ENCODE measurements at regions not wholly inside any gene's neighbourhood (a gene's known extent, or its start where the extent isn't known, plus 50 kb on each side); places are given as distances from the start of the nearest gene placed in this dataset.

- H4K20me1 ChIP-seq (replicated peaks; ENCODE audit: control insufficient read depth, extremely low read depth, insufficient read depth, low read length), result no peaks in the 10 kb centered on the region
- dilution Hi-C loops (cut with MboI; ENCODE audit: extremely low pct_ligation_motif_present, low sequenced_read_pairs) (no loop called here), intact Hi-C loops (cut with micrococcal nuclease) (no loop called here)
- DNase-seq (ENCODE audit: low read depth, low spot score) (no peak), FAIRE-seq (no peak)
- H3K79me2 ChIP-seq (ENCODE audit: control insufficient read depth, insufficient read depth, low read length), result no peaks in the 10 kb centered on the region
- no peaks in the 10 kb centered on the region for H3K27me3 ChIP-seq (ENCODE audit: control insufficient read depth in 2 of 2, insufficient read depth in 2 of 2, low read length in 2 of 2)
- H3K4me2 ChIP-seq (ENCODE audit: insufficient read depth, low read length), result no peak overlapping the region
- no peak overlapping the region for H3K4me3 ChIP-seq (replicated peaks in 1 of 3; ENCODE audit: insufficient read depth in 1 of 3, low read depth in 1 of 3, low read length in 3 of 3)
- no peaks in the 10 kb centered on the region for H3K36me3 ChIP-seq (ENCODE audit: control insufficient read depth in 2 of 2, extremely low read depth in 1 of 2, insufficient read depth in 2 of 2, low read length in 2 of 2)
- CTCF ChIA-PET, result no interaction called here
- no TSS peak for BruUV-seq (replicated peaks)
- no peaks in the 10 kb centered on the region for H3K9me3 ChIP-seq (replicated peaks; ENCODE audit: control insufficient read depth, insufficient read depth, low read length)
- TF ChIP-seq EZH2 (IDR thresholded peaks at IDR 0.05; ENCODE audit: borderline replicate concordance, low read depth, low read length, severe bottlenecking) (no peak), FOS (IDR thresholded peaks at IDR 0.05; ENCODE audit: borderline replicate concordance, insufficient read depth, low read length) (no peak), GATA2 (IDR thresholded peaks at IDR 0.05; ENCODE audit: insufficient read depth, insufficient read length, low read depth, low read length) (no peak), CTCF (IDR thresholded peaks at IDR 0.05; ENCODE audit: extremely low read depth in 1 of 2, insufficient read depth in 1 of 2, low read depth in 1 of 2, low read length in 2 of 2) (no peak), JUN (IDR thresholded peaks at IDR 0.05; ENCODE audit: borderline replicate concordance, insufficient read depth, insufficient read length, low read depth) (no peak), MYC (IDR thresholded peaks at IDR 0.05; ENCODE audit: low read depth, low read length) (no peak), POLR2A (IDR thresholded peaks at IDR 0.05; ENCODE audit: low read depth, low read length) (no peak), MAX (IDR thresholded peaks at IDR 0.05; ENCODE audit: insufficient read depth, insufficient read length) (no peak), POLR2AphosphoS5 (IDR thresholded peaks at IDR 0.05; ENCODE audit: insufficient read depth, low read depth, low read length) (no peak)
- no peak overlapping the region for H2AFZ ChIP-seq (ENCODE audit: low read depth, low read length)
- POLR2A ChIA-PET, result no interaction called here
- no peak overlapping the region for H3K9ac ChIP-seq (replicated peaks; ENCODE audit: extremely low read depth, insufficient read depth, low read length)
- peaks cover 5% of the 10 kb centered on the region for H3K4me1 ChIP-seq (ENCODE audit: control insufficient read depth, extremely low read depth, insufficient read depth, low read length)
- H3K9me1 ChIP-seq (replicated peaks; ENCODE audit: control insufficient read depth, extremely low read depth, insufficient read depth, low read length), result no peaks in the 10 kb centered on the region
- no peak overlapping the region for H3K27ac ChIP-seq (ENCODE audit: insufficient read depth, low read depth, low read length)
Observed at GRCh38 chr2:192278701-192279100, 84.0 kb upstream of the TMEFF2 start.

All from endothelial cell of umbilical vein (primary cell).